HG03103 (cell line): ENCODE measurements at regions not wholly inside any gene's neighbourhood (a gene's known extent, or its start where the extent isn't known, plus 50 kb on each side); places are given as distances from the start of the nearest gene placed in this dataset.

Experiments
- ATAC-seq: cut with Tn5 transposase; IDR thresholded peaks from one replicate; pipeline ENCODE4 v1.9.1; 2021; ENCODE audit warnings: low read depth; ENCODE audit not compliant: unreplicated experiment

- no peak for ATAC-seq
Measured at GRCh38 chr6:167049275-167049674, 50.1 kb downstream of the CEP43 start.

GRCh38 chr6:167050903-167051302 is 51.7 kb downstream of the CEP43 start:
- no peak for ATAC-seq

- no peak for ATAC-seq
Measured at GRCh38 chr6:167053895-167054530, 54.8 kb downstream of the CEP43 start.

GRCh38 chr6:167054987-167055386 is 55.8 kb downstream of the CEP43 start:
- ATAC-seq = no peak

- ATAC-seq = peak; percentile 94
Measured at GRCh38 chr6:167056370-167056769, 57.2 kb downstream of the CEP43 start.

GRCh38 chr6:167058261-167058660 is 59.1 kb downstream of the CEP43 start:
- no peak for ATAC-seq
